H9 (cell line): ENCODE measurements at regions not wholly inside any gene's neighbourhood (a gene's known extent, or its start where the extent isn't known, plus 50 kb on each side); places are given as distances from the start of the nearest gene placed in this dataset.

Experiments
- DNase-seq: peaks from one replicate; pipeline ENCODE4 v3.0.0-alpha.2; 2017
- H2AFZ ChIP-seq: one replicate; pipeline ENCODE4 v1.6.1; 2013; ENCODE audit warnings: mild to moderate bottlenecking, low read length, control low read depth, moderate library complexity
- H2AK5ac ChIP-seq: 2 replicates; pipeline ENCODE4 v1.6.1; 2013; ENCODE audit warnings: low read length, control low read depth, mixed read lengths; ENCODE audit not compliant: insufficient read length
- H2BK120ac ChIP-seq: one replicate; pipeline ENCODE4 v1.6.1; 2013; ENCODE audit warnings: low read depth, mild to moderate bottlenecking, low read length, control low read depth, inconsistent platforms; ENCODE audit not compliant: poor library complexity, severe bottlenecking
- H2BK12ac ChIP-seq: 2 replicates; pipeline ENCODE4 v1.6.1; 2013; ENCODE audit warnings: low read length, control low read depth, mixed read lengths, low read depth; ENCODE audit not compliant: insufficient read length
- H2BK15ac ChIP-seq: 2 replicates; pipeline ENCODE4 v1.6.1; 2013; ENCODE audit warnings: low read depth, low read length, control low read depth
- H2BK20ac ChIP-seq: one replicate; pipeline ENCODE4 v1.6.1; 2013; ENCODE audit warnings: low read depth, mild to moderate bottlenecking, low read length, control low read depth, inconsistent platforms; ENCODE audit not compliant: poor library complexity, severe bottlenecking
- H2BK5ac ChIP-seq: 2 replicates; pipeline ENCODE4 v1.6.1; 2013; ENCODE audit warnings: low read length, control low read depth, mixed read lengths; ENCODE audit not compliant: insufficient read length
- H3K14ac ChIP-seq: 2 replicates; pipeline ENCODE4 v1.6.1; 2013; ENCODE audit warnings: low read length, control low read depth; ENCODE audit not compliant: insufficient read depth
- H3K18ac ChIP-seq: 2 replicates; pipeline ENCODE4 v1.6.1; 2013; ENCODE audit warnings: low read depth, mild to moderate bottlenecking, mixed read lengths, low read length, control low read depth; ENCODE audit not compliant: insufficient read length
- H3K23ac ChIP-seq: 2 replicates; pipeline ENCODE4 v1.6.1; 2013; ENCODE audit warnings: low read length, control low read depth, mixed read lengths, low read depth; ENCODE audit not compliant: insufficient read length
- H3K23me2 ChIP-seq: 2 replicates; pipeline ENCODE4 v1.6.1; 2013; ENCODE audit warnings: low read depth, mild to moderate bottlenecking, mixed read lengths, low read length, control low read depth; ENCODE audit not compliant: insufficient read length, poor library complexity, severe bottlenecking
- H3K27ac ChIP-seq: 2 replicates; pipeline ENCODE4 v1.5.1; 2013; ENCODE audit warnings: low read length, control low read depth, mixed read lengths, low read depth; ENCODE audit not compliant: insufficient read length
- H3K27me3 ChIP-seq: 2 replicates; pipeline ENCODE4 v1.6.1; 2013; ENCODE audit warnings: low read length, control low read depth, inconsistent platforms; ENCODE audit not compliant: insufficient read depth
- H3K4ac ChIP-seq: 2 replicates; pipeline ENCODE4 v1.6.1; 2013; ENCODE audit warnings: low read depth, mild to moderate bottlenecking, control low read depth, inconsistent platforms, low read length, moderate library complexity
- H3K4me1 ChIP-seq: 2 replicates; pipeline ENCODE4 v1.6.1; 2013; ENCODE audit warnings: low read length, control low read depth, inconsistent platforms; ENCODE audit not compliant: insufficient read depth
- H3K4me2 ChIP-seq: 2 replicates; pipeline ENCODE4 v1.6.1; 2013; ENCODE audit warnings: low read length, control low read depth, mixed read lengths; ENCODE audit not compliant: insufficient read length, insufficient read depth
- H3K56ac ChIP-seq: 2 replicates; pipeline ENCODE4 v1.6.1; 2013; ENCODE audit warnings: low read depth, mild to moderate bottlenecking, mixed read lengths, low read length, control low read depth; ENCODE audit not compliant: insufficient read length
- H3K79me1 ChIP-seq: 2 replicates; pipeline ENCODE4 v1.6.1; 2013; ENCODE audit warnings: low read depth, mild to moderate bottlenecking, moderate library complexity, low read length, control low read depth, inconsistent platforms; ENCODE audit not compliant: insufficient read depth, poor library complexity, severe bottlenecking
- H3K79me2 ChIP-seq: 2 replicates; pipeline ENCODE4 v1.6.1; 2013; ENCODE audit warnings: low read length, control low read depth, inconsistent platforms; ENCODE audit not compliant: insufficient read depth
- H3K9ac ChIP-seq: 2 replicates; pipeline ENCODE4 v1.6.1; 2013; ENCODE audit warnings: low read length, control low read depth, mixed read lengths; ENCODE audit not compliant: insufficient read length; ENCODE audit errors: extremely low read depth
- H3K9me3 ChIP-seq: one replicate; pipeline ENCODE4 v1.6.1; 2013; ENCODE audit warnings: low read depth, low read length, inconsistent platforms; ENCODE audit not compliant: control insufficient read depth
- H3T11ph ChIP-seq: one replicate; pipeline ENCODE4 v1.6.1; 2013; ENCODE audit warnings: mild to moderate bottlenecking, low read length, control low read depth, inconsistent platforms
- H4K20me1 ChIP-seq: one replicate; pipeline ENCODE4 v1.6.1; 2013; ENCODE audit not compliant: control insufficient read depth, insufficient read length, insufficient read depth
- H4K5ac ChIP-seq: 2 replicates; pipeline ENCODE4 v1.6.1; 2013; ENCODE audit warnings: low read depth, mild to moderate bottlenecking, mixed read lengths, low read length, control low read depth; ENCODE audit not compliant: insufficient read length
- H4K8ac ChIP-seq: replicated peaks from 2 replicates; pipeline ENCODE4 v1.6.1; 2013; ENCODE audit warnings: low read length, control low read depth, mixed read lengths, low read depth; ENCODE audit not compliant: insufficient read length
- H4K91ac ChIP-seq: 2 replicates; pipeline ENCODE4 v1.6.1; 2013; ENCODE audit warnings: low read depth, mild to moderate bottlenecking, moderate library complexity, mixed read lengths, low read length, control low read depth; ENCODE audit not compliant: insufficient read length
- H3K27ac Mint-ChIP-seq, 3 experiments: 2 replicates in 2 of 3; 3 replicates in 1 of 3; pipeline ENCODE4 v1.8.0; 2020 to 2021; ENCODE audit warnings: mixed read lengths in 3 of 3, mild to moderate bottlenecking in 1 of 3, moderate library complexity in 1 of 3
- H3K27me3 Mint-ChIP-seq: 2 replicates; pipeline ENCODE4 v1.8.0; 2021; ENCODE audit warnings: low read depth, mild to moderate bottlenecking, moderate library complexity, mixed read lengths
- H3K36me3 Mint-ChIP-seq, 3 experiments: 2 replicates in 2 of 3; 3 replicates in 1 of 3; pipeline ENCODE4 v1.8.0; 2020 to 2021; ENCODE audit warnings: low read depth in 3 of 3, mixed read lengths in 3 of 3; ENCODE audit not compliant: insufficient read depth in 1 of 3
- H3K4me1 Mint-ChIP-seq, 2 experiments: 2 replicates each; pipeline ENCODE4 v1.8.0; 2020; ENCODE audit warnings: mixed read lengths in 2 of 2
- H3K4me3 Mint-ChIP-seq, 2 experiments: 2 replicates in 1 of 2; 3 replicates in 1 of 2; pipeline ENCODE4 v1.8.0; 2020 to 2021; ENCODE audit warnings: mild to moderate bottlenecking in 2 of 2, mixed read lengths in 2 of 2, moderate library complexity in 1 of 2
- H3K9me3 Mint-ChIP-seq, 2 experiments: 2 replicates in 1 of 2; 3 replicates in 1 of 2; pipeline ENCODE4 v1.8.0; 2020; ENCODE audit warnings: mild to moderate bottlenecking in 2 of 2, mixed read lengths in 2 of 2, moderate library complexity in 1 of 2
- WGBS: extraction: QIAGEN DNeasy Blood & Tissue Kit; methylation state at CpG from one replicate; pipeline ENCODE4 v1.1.7; 2013; ENCODE audit warnings: missing lambda C conversion rate, low lambda C conversion rate, mixed read lengths; ENCODE audit not compliant: insufficient read length; ENCODE audit errors: extremely low coverage; 5-methylcytosine and 5-hydroxymethylcytosine counted together
- TF ChIP-seq, protein P1 (sequence below): fragments of 200-600 bp; sonication (generic); conservative IDR thresholded peaks from 3 replicates; pipeline ENCODE4 v1.8.0; 2021; ENCODE audit warnings: antibody characterized with exemption, mild to moderate bottlenecking

DNA sequence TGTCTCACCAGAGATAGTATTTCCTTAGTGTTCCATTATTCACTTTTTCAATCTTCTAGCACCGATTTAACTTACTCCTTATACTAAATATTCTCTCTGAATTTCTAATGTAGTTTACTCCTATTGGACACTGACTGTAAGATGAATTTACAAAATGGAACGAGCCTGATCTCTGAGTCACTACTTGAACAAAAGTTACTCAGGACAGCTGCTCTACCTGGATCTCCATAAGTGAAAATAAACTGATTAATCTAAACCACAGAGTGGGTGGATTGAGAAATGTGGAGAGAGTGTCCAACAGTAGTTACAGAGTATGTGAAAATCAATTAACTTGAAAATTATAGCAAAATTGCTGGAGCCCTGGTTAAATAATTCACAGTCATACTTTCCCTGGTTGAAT, 141.7 kb upstream of the CHORDC1 start:
- Histone ChIP-seq H3K27ac (no peak overlapping the region), H3K23me2 (no peaks in the 10 kb centered on the region), H2BK20ac (no peak overlapping the region), H3K4me1 (no peaks in the 10 kb centered on the region; the same call in 1 of the 2 replicates), H2AFZ (no peak overlapping the region), H2BK120ac (no peak overlapping the region), H3T11ph (no peak overlapping the region), H3K56ac (no peak overlapping the region), H4K5ac (no peak overlapping the region), H2BK15ac (no peak overlapping the region), H3K4me2 (no peak overlapping the region), H3K9me3 (no peaks in the 10 kb centered on the region), H3K27me3 (no peaks in the 10 kb centered on the region), H3K79me2 (no peaks in the 10 kb centered on the region), H2BK5ac (no peak overlapping the region), H4K8ac (no peak overlapping the region), H4K20me1 (no peaks in the 10 kb centered on the region), H3K9ac (no peak overlapping the region), H3K4ac (no peak overlapping the region), H2BK12ac (no peak overlapping the region), H3K79me1 (no peaks in the 10 kb centered on the region), H2AK5ac (no peak overlapping the region), H4K91ac (no peak overlapping the region), H3K18ac (no peak overlapping the region), H3K14ac (no peak overlapping the region), H3K23ac (no peak overlapping the region)
- Mint-ChIP-seq H3K36me3 (0 out of 7 replicates have a peak, but pooled peaks cover 0 to 4% (median 0%) of the 10 kb centered on the region in 3 experiments), H3K9me3 (no peaks in the 10 kb centered on the region; a peak in 1 of 5 replicates), H3K27ac (no peak overlapping the region), H3K4me1 (peaks cover 27 to 28% of the 10 kb centered on the region in 2 experiments), H3K4me3 (no peak overlapping the region), H3K27me3 (no peaks in the 10 kb centered on the region)
- no peak for DNase-seq
- no CpG with 5 or more reads among the region's 2 CpGs for WGBS
- TF ChIP-seq, protein P1, sequence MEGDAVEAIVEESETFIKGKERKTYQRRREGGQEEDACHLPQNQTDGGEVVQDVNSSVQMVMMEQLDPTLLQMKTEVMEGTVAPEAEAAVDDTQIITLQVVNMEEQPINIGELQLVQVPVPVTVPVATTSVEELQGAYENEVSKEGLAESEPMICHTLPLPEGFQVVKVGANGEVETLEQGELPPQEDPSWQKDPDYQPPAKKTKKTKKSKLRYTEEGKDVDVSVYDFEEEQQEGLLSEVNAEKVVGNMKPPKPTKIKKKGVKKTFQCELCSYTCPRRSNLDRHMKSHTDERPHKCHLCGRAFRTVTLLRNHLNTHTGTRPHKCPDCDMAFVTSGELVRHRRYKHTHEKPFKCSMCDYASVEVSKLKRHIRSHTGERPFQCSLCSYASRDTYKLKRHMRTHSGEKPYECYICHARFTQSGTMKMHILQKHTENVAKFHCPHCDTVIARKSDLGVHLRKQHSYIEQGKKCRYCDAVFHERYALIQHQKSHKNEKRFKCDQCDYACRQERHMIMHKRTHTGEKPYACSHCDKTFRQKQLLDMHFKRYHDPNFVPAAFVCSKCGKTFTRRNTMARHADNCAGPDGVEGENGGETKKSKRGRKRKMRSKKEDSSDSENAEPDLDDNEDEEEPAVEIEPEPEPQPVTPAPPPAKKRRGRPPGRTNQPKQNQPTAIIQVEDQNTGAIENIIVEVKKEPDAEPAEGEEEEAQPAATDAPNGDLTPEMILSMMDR = no peak
